GM21723 (cell line): ENCODE measurements at regions not wholly inside any gene's neighbourhood (a gene's known extent, or its start where the extent isn't known, plus 50 kb on each side); places are given as distances from the start of the nearest gene placed in this dataset.

Experiments
- ATAC-seq: cut with Tn5 transposase; IDR thresholded peaks from one replicate; pipeline ENCODE4 v1.9.1; 2021; ENCODE audit warnings: mild to moderate bottlenecking, moderate library complexity; ENCODE audit not compliant: unreplicated experiment

- no peak for ATAC-seq
Measured at GRCh38 chr5:159833846-159834245, 82.4 kb upstream of the ADRA1B start.

DNA sequence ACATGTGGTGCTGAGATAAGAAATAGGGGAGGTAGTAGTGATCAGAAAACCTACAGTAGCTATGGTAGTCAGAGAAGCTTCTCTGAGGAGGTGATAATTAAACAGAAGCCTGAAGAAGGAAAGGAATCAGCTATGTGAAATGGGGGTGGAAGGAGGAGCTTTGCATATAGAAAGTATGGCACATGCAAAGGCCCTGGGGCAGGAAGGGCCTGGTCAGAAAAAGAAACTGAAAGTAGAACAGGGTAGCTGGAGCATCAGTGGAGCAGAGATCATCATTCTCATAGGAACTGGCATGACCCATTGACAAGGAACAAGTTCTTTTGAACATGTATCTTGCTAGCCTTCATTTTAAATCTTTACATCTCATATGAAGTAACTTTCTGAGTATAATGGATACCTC, 80.7 kb upstream of the ADRA1B start:
- no peak for ATAC-seq

DNA sequence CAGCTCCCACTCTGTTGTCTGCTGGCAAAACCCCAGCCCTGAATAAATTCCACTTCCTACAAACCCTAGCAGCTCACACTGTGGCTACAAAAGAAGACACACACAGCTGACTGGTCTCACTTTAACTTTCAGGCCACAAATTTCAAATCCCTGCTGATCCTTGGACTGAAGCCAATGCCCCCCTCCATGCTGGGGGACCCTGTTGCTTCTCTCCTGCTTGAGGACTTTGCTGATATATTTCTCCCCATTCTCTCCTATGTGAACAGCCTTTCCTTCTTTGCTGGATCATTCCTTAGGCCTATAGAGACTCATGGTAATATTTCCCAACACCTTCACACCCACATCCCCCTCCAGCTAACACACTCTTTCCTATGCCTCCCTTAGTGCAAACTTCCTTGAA, 79.6 kb upstream of the ADRA1B start:
- ATAC-seq = no peak

GRCh38 chr5:159837860-159838259, 78.4 kb upstream of the ADRA1B start:
- no peak for ATAC-seq

GRCh38 chr5:159838551-159839222, 77.6 kb upstream of the ADRA1B start:
- ATAC-seq = no peak

DNA sequence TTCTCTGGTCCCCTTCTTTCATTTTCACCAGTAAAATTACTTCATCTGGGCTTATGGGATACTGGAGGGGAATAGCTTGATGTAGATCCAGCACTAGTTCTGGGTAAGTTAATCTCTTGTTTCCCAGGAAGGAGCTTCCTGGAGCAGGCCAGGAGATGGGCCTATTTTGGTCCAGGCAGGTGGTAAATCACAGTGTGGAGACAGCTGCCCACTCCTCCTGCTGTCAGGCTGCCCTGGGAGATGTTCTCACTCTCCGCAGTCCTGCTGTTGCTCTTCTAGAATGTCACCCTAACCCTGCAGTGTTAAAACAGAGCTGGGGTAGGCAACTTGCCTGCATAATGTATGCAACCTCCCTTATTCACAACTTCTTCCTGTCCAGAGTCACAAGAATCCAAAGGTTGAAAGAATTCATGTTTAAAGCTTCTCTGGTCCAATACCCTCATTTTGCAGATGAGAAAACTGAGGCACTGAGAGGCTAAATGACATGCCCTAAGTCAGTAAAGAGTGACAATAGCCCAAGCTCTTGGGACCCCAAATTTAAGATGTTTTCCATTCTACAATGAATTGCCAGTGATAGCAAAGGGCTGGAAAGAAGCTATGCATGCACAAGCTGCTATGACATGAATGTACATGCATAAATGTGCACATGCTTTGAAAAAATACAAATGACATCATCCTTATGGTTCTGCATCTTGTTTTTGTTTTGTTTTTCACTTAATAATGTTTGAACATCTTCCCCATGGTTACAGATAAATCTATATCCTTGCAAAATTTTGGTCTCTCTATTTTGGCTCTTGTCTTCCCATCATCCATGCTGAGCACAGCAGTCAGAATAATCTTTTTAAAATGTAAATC, 71.8 kb upstream of the ADRA1B start:
- ATAC-seq = no peak

DNA sequence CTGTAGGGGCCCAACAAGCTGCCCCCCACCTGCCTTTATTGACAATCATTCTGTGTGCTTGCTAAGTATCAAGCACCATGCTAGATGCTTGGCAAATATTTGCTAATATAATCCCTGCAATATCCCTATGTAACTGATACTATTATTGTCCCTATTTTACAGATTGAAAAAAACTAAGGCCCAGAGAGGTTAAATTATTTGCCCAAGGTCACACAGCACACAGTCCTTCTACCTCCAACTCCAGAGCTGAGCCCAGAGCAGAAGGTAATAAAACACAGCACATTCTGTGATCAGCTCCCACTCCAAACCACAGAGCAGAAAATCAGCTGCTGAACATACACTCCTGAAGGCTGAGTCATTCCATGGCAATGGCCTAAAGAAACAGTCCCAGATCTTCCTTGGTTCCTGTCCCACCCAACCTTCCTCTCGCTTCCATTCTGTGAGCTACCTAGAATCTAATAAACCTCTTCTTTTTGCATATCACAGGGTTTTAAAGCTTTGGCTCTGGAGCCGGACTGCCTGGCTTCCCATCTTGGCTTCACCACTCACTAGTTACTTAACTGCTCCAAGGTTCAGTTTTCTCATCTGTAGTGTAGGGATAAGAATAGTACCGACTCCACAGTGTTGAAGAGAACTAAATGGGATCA, 66.7 kb upstream of the ADRA1B start:
- no peak for ATAC-seq

DNA sequence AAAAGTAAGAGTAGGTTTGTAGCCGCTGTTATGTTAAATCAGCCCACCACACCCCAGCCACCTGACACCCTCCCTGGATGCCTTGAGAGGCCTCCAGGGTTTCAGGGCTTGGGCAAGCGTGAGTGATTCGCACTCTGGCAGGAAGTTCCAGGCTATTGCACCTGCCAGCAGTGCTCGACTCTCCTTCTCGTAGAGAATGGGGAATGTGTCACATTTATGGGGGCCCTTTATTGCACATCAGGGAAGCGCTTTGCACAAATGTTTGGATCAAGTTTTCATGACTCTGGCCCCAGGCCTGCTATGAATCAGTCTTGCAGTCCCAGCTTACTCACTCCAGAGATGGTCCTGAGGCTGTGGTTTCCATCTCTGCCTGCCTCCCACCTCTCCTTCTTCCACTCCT, 66.1 kb upstream of the ADRA1B start:
- ATAC-seq = no peak

DNA sequence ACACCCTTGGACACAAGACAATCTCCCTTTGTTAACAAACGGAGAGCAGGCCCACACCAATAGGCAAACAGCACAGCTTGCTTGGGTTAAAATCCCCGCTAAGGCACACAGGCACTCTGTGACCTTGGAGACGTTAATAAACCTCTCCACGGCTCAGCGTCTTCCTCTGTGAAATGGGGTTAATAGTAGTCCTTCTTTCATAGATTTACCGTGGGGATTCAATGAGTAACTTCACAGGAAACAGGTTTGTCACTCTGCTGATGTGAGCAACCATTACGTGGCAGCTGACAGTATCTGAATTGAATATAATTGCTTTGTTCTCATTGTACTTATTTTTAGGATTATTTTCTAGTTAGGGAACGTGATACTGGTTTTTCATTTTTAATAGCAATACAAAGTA, 65.2 kb upstream of the ADRA1B start:
- ATAC-seq = no peak

DNA sequence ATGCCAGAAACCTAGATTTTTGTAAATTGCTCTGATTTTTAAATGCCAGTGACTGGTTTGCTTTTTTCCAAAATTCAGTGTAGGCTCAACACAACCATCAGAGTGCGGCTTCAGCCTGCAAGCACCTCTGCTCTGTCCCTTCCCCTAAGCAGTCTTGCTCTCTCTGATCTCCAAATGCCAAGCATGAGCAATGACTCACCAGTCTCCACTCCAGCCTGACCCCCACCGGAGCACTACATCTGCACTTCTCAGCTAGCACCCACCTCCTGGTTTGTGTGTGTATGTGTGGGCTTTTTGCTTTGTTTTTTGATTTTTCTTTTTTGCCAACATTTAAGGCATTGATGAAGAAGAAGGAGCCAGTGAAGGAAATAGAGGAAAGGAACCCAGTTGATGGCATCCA, 61.4 kb upstream of the ADRA1B start:
- ATAC-seq = no peak

DNA sequence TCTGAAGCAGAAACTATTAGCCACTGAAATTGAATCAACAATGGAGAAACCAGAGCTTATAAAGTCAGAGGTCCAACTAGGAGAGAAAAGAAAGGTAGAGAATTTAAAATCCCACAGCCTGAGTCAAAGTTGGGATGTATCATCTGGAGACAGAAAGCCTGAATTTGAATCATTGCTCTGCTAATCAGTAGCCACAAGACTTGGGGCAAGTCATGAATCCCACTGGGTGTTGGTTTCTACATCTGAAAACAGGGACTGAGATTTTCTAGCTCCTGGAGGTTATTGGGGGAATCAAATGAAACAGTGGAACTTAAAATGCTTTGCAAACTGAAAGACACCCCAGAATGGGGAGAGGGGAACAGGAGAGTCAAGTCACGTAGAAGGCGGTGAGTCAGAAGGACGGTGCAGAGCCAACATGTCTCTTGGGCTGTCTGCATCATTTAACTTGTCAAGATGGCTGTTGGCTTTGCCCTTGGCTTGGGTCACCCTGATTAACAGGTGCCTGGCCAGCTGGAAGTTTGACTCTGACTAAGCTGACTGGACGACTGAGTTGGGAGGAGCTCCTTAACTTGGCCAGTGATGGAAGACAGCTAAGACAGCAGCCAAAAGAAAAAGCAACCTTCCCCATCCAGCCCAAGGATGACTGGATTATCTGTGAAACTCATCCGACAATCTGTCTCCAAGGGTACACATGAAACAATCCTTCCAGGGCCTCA, 60.6 kb upstream of the ADRA1B start:
- no peak for ATAC-seq

GRCh38 chr5:159858871-159859270, 57.4 kb upstream of the ADRA1B start:
- no peak for ATAC-seq

- ATAC-seq = no peak
Measured at GRCh38 chr5:159861086-159861485, 55.2 kb upstream of the ADRA1B start.

- ATAC-seq = peak; percentile 97
Measured at GRCh38 chr5:159864885-159865691, 51.2 kb upstream of the ADRA1B start.

GRCh38 chr5:159866093-159866492, 50.2 kb upstream of the ADRA1B start:
- ATAC-seq = no peak
